HCT116 (cell line): ENCODE measurements at regions not wholly inside any gene's neighbourhood (a gene's known extent, or its start where the extent isn't known, plus 50 kb on each side); places are given as distances from the start of the nearest gene placed in this dataset.

Source experiments
- CTCF ChIP-seq, 3 experiments: fragments of 200-600 bp in 1 of 3; sonication (generic) in 1 of 3; IDR thresholded peaks in 2 of 3; conservative IDR thresholded peaks in 1 of 3; 2 replicates each; pipeline ENCODE4 v1.5.1; 2012 to 2017; ENCODE audit warnings: low read depth in 2 of 3, low read length in 2 of 3, antibody characterized with exemption in 1 of 3, borderline replicate concordance in 1 of 3, control low read depth in 1 of 3, mild to moderate bottlenecking in 1 of 3, mixed read lengths in 1 of 3, mixed run types in 1 of 3, moderate library complexity in 1 of 3; ENCODE audit not compliant: insufficient read depth in 1 of 3
- EZH2phosphoT487 ChIP-seq: fragments of 200-600 bp; IDR thresholded peaks from 2 replicates; pipeline ENCODE4 v1.6.1; 2018; ENCODE audit warnings: antibody characterized with exemption, borderline replicate concordance
- MAX ChIP-seq: IDR thresholded peaks from 2 replicates; pipeline ENCODE4 v1.6.1; 2012
- POLR2AphosphoS5 ChIP-seq: IDR thresholded peaks from 2 replicates; pipeline ENCODE4 v1.6.1; 2011; ENCODE audit warnings: mild to moderate bottlenecking, low read depth, low read length, moderate library complexity
- ZNF274 ChIP-seq: fragments of 200-500 bp; sonication (Bioruptor generic); IDR thresholded peaks from 2 replicates; pipeline ENCODE4 v1.6.1; 2014; ENCODE audit warnings: mild to moderate bottlenecking, low read depth, low read length, inconsistent platforms

GRCh38 chr10:61066661-61067344, 122.8 kb upstream of the RHOBTB1 start:
- TF ChIP-seq CTCF (IDR thresholded peaks at IDR 0.05 in 2 of 3, conservative IDR thresholded peaks at IDR 0.05 in 1 of 3; ENCODE audit: borderline replicate concordance in 1 of 3, insufficient read depth in 1 of 3, low read depth in 2 of 3, low read length in 2 of 3) (no peak), MAX (no peak), ZNF274 (no peak), EZH2phosphoT487 (no peak), POLR2AphosphoS5 (no peak)
